ENCODE measurements at regions not wholly inside any gene's neighbourhood (a gene's known extent, or its start where the extent isn't known, plus 50 kb on each side); places are given as distances from the start of the nearest gene placed in this dataset.

- no peak overlapping the region for H3K27ac ChIP-seq
- TF ChIP-seq POLR2AphosphoS5 (IDR thresholded peaks at IDR 0.05) = no peak
- TF ChIP-seq, protein P1, sequence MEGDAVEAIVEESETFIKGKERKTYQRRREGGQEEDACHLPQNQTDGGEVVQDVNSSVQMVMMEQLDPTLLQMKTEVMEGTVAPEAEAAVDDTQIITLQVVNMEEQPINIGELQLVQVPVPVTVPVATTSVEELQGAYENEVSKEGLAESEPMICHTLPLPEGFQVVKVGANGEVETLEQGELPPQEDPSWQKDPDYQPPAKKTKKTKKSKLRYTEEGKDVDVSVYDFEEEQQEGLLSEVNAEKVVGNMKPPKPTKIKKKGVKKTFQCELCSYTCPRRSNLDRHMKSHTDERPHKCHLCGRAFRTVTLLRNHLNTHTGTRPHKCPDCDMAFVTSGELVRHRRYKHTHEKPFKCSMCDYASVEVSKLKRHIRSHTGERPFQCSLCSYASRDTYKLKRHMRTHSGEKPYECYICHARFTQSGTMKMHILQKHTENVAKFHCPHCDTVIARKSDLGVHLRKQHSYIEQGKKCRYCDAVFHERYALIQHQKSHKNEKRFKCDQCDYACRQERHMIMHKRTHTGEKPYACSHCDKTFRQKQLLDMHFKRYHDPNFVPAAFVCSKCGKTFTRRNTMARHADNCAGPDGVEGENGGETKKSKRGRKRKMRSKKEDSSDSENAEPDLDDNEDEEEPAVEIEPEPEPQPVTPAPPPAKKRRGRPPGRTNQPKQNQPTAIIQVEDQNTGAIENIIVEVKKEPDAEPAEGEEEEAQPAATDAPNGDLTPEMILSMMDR (IDR thresholded peaks at IDR 0.05) = no peak
- TF ChIP-seq EP300 (IDR thresholded peaks at IDR 0.05; ENCODE audit: low read depth) = no peak
- H3K27me3 ChIP-seq = no peaks in the 10 kb centered on the region
- intact Hi-C loops (cut with DNase I; ENCODE audit: low total_unique reads) (no loop called here), in situ Hi-C loops (cut with MboI; ENCODE audit: low pct_ligation_motif_present in 1 of 4, low pct_unique_long_range_greater_than_20kb in 1 of 4, low sequenced_read_pairs in 3 of 4) (no loop called here)
- 74 to 82% methylated on average over 3 to 8 of the region's 8 CpGs for WGBS, 2 donors (ENCODE audit: low coverage in 1 of 2)
- no peak overlapping the region for H3K4me3 ChIP-seq
- H3K36me3 ChIP-seq = no peaks in the 10 kb centered on the region
- no peaks in the 10 kb centered on the region for H3K9me3 ChIP-seq
- H3K4me1 ChIP-seq = no peaks in the 10 kb centered on the region
- DNase-seq = no peak
Measured at GRCh38 chr3:29183346-29184087, 97.4 kb upstream of the RBMS3 start.

- H3K27me3 ChIP-seq = no peaks in the 10 kb centered on the region
- H3K4me1 ChIP-seq = no peaks in the 10 kb centered on the region
- H3K36me3 ChIP-seq = no peaks in the 10 kb centered on the region
- H3K4me3 ChIP-seq = no peak overlapping the region
- WGBS, 2 donors (ENCODE audit: low coverage in 1 of 2) = 88 to 92% methylated on average over 1 of the region's 1 CpG
- intact Hi-C loops (cut with DNase I; ENCODE audit: low total_unique reads) = no loop called here
- no peak for DNase-seq
- no peak overlapping the region for H3K27ac ChIP-seq
- TF ChIP-seq, protein P1 (IDR thresholded peaks at IDR 0.05) = no peak
- no peak for TF ChIP-seq POLR2A (IDR thresholded peaks at IDR 0.05)
- TF ChIP-seq EP300 (IDR thresholded peaks at IDR 0.05; ENCODE audit: low read depth) = no peak
- no peak for TF ChIP-seq POLR2AphosphoS5 (IDR thresholded peaks at IDR 0.05)
- no peaks in the 10 kb centered on the region for H3K9me3 ChIP-seq
- in situ Hi-C loops (cut with MboI; ENCODE audit: low pct_ligation_motif_present in 1 of 4, low pct_unique_long_range_greater_than_20kb in 1 of 4, low sequenced_read_pairs in 3 of 4) = no loop called here
Measured at GRCh38 chr3:29185706-29186105, 95.2 kb upstream of the RBMS3 start.

DNA sequence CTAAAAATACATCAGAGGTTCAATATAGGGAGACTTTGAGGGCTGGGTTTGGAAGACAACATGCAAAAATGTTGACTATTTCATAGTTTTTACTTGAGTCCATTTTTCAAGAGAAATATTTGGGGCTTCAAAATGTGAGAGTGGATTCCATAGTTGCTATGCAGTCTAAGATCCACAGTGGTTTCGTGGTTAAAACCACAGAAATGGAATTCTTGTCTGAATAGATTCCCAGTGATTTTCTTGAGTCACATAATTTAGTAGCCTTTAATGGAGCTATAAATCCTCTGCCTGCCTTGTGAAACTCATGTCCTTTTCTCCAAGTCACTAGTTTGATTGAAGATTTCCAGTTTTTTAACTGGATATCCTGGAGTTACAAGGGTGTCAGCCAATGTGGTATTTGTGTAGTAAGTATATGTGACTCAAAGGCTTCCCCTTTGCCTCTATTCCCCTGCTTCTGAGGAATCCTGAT lies 94.7 kb upstream of the RBMS3 start:
- no peak overlapping the region for H3K27ac ChIP-seq
- no peak for DNase-seq
- WGBS, 2 donors (ENCODE audit: low coverage in 1 of 2) = 29 to 57% methylated on average over 1 of the region's 1 CpG
- in situ Hi-C loops (cut with MboI; ENCODE audit: low pct_ligation_motif_present in 1 of 4, low pct_unique_long_range_greater_than_20kb in 1 of 4, low sequenced_read_pairs in 3 of 4) = no loop called here
- H3K27me3 ChIP-seq = no peaks in the 10 kb centered on the region
- intact Hi-C loops (cut with DNase I; ENCODE audit: low total_unique reads) = no loop called here
- TF ChIP-seq POLR2A (IDR thresholded peaks at IDR 0.05) = no peak
- TF ChIP-seq, protein P1 (IDR thresholded peaks at IDR 0.05) = no peak
- TF ChIP-seq POLR2AphosphoS5 (IDR thresholded peaks at IDR 0.05) = no peak
- TF ChIP-seq EP300 (IDR thresholded peaks at IDR 0.05; ENCODE audit: low read depth) = no peak
- no peaks in the 10 kb centered on the region for H3K36me3 ChIP-seq
- H3K9me3 ChIP-seq = no peaks in the 10 kb centered on the region
- no peaks in the 10 kb centered on the region for H3K4me1 ChIP-seq
- no peak overlapping the region for H3K4me3 ChIP-seq

GRCh38 chr3:29186982-29187725 lies 93.7 kb upstream of the RBMS3 start:
- in situ Hi-C loops (cut with MboI; ENCODE audit: low pct_ligation_motif_present in 1 of 4, low pct_unique_long_range_greater_than_20kb in 1 of 4, low sequenced_read_pairs in 3 of 4) = no loop called here
- Histone ChIP-seq H3K9me3 (no peaks in the 10 kb centered on the region), H3K27me3 (no peaks in the 10 kb centered on the region), H3K27ac (no peak overlapping the region), H3K4me1 (no peaks in the 10 kb centered on the region), H3K36me3 (no peaks in the 10 kb centered on the region), H3K4me3 (no peak overlapping the region)
- DNase-seq = no peak
- TF ChIP-seq POLR2AphosphoS5 (IDR thresholded peaks at IDR 0.05) (no peak), POLR2A (IDR thresholded peaks at IDR 0.05) (no peak), EP300 (IDR thresholded peaks at IDR 0.05; ENCODE audit: low read depth) (no peak)
- TF ChIP-seq, protein P1 (IDR thresholded peaks at IDR 0.05) = no peak
- WGBS, 2 donors (ENCODE audit: low coverage in 1 of 2) = 63 to 68% methylated on average over 3 of the region's 3 CpGs
- intact Hi-C loops (cut with DNase I; ENCODE audit: low total_unique reads) = no loop called here

Measured in transverse colon (tissue), 4 donors.